ENCODE measurements at regions not wholly inside any gene's neighbourhood (a gene's known extent, or its start where the extent isn't known, plus 50 kb on each side); places are given as distances from the start of the nearest gene placed in this dataset.
A peak's percentile ranks its signal among the peaks of the same experiment; 100 is the strongest.

- ATAC-seq (no peak), DNase-seq (no peak)
- Histone ChIP-seq H3K36me3 (no peaks in the 10 kb centered on the region), H3K9me3 (peaks cover 0 to 4% (median 0%) of the 10 kb centered on the region in 11 donors), H3K27me3 (no peaks in the 10 kb centered on the region), H3K4me1 (peaks cover 0 to 5% (median 0%) of the 10 kb centered on the region in 9 donors), H3K27ac (no peak overlapping the region), H3K4me3 (no peak overlapping the region)
- 59 to 67% methylated on average over 2 of the region's 2 CpGs for WGBS, 2 donors
- TF ChIP-seq CTCF (IDR thresholded peaks at IDR 0.05) = no peak
- intact Hi-C loops (cut with DNase I) = no loop called here
Measured at GRCh38 chr2:60290509-60290908, 262.9 kb downstream of the BCL11A start.

- no peak overlapping the region for H3K4me3 ChIP-seq
- ATAC-seq (peak in 4 of 8 donors; percentile 7 to 41 (median 21)), DNase-seq (no peak)
- 62 to 67% methylated on average over 5 of the region's 5 CpGs for WGBS, 2 donors
- H3K36me3 ChIP-seq = no peaks in the 10 kb centered on the region
- H3K27ac ChIP-seq = no peak overlapping the region
- TF ChIP-seq CTCF (IDR thresholded peaks at IDR 0.05) = no peak
- intact Hi-C loops (cut with DNase I) = no loop called here
- H3K27me3 ChIP-seq = no peaks in the 10 kb centered on the region
- peaks cover 0 to 17% (median 0%) of the 10 kb centered on the region in 9 donors for H3K4me1 ChIP-seq
- H3K9me3 ChIP-seq = no peaks in the 10 kb centered on the region
Measured at GRCh38 chr2:60285626-60286316, 267.7 kb downstream of the BCL11A start.

- Histone ChIP-seq H3K9me3 (no peaks in the 10 kb centered on the region), H3K4me1 (peaks cover 0 to 17% (median 0%) of the 10 kb centered on the region in 9 donors), H3K27ac (peak overlapping the region in 4 of 10 donors; percentile 20 to 66 (median 36)), H3K27me3 (no peaks in the 10 kb centered on the region), H3K36me3 (no peaks in the 10 kb centered on the region), H3K4me3 (no peak overlapping the region)
- no peak for TF ChIP-seq CTCF (IDR thresholded peaks at IDR 0.05)
- intact Hi-C loops (cut with DNase I) = no loop called here
- 29 to 48% methylated on average over 4 of the region's 4 CpGs for WGBS, 2 donors
- ATAC-seq (peak in 6 of 8 donors; percentile 41 to 76 (median 66)), DNase-seq (peak in 1 of 2 donors; percentile 19)
Measured at GRCh38 chr2:60283626-60284025, 269.8 kb downstream of the BCL11A start.

GRCh38 chr2:60282886-60283285, 270.6 kb downstream of the BCL11A start:
- ATAC-seq (peak; percentile 19 to 89 (median 67)), DNase-seq (no peak)
- Histone ChIP-seq H3K4me1 (peaks cover 0 to 17% (median 0%) of the 10 kb centered on the region in 9 donors), H3K27ac (peak overlapping the region in 5 of 10 donors; percentile 15 to 66 (median 24)), H3K9me3 (no peaks in the 10 kb centered on the region), H3K27me3 (no peaks in the 10 kb centered on the region), H3K4me3 (no peak overlapping the region), H3K36me3 (no peaks in the 10 kb centered on the region)
- intact Hi-C loops (cut with DNase I) = no loop called here
- no peak for TF ChIP-seq CTCF (IDR thresholded peaks at IDR 0.05)

Data from heart right ventricle (tissue), 16 donors.